Gastrocnemius medialis (tissue), 4 donors: ENCODE measurements at regions not wholly inside any gene's neighbourhood (a gene's known extent, or its start where the extent isn't known, plus 50 kb on each side); places are given as distances from the start of the nearest gene placed in this dataset.

Experiments used
- ATAC-seq, 2 donors: fragments of 150-250 bp; one replicate each; pipeline ENCODE4 v1.9.1; 2016
- DNase-seq, 2 donors: peaks; one replicate each; pipeline ENCODE4 v3.0.0-alpha.2; 2019
- H3K27ac ChIP-seq, 4 donors: fragments of 200-600 bp; sonication (generic); 1 replicate in 1 of 4; 2 replicates in 3 of 4; pipeline ENCODE4 v1.5.1; 2016 to 2018; ENCODE audit warnings: mild to moderate bottlenecking in 2 of 4, moderate library complexity in 1 of 4
- H3K27me3 ChIP-seq, 3 donors: fragments of 200-600 bp; sonication (generic) in 2 of 3; 1 replicate in 1 of 3; 2 replicates in 2 of 3; pipeline versions ENCODE4 v1.5.1 to v1.6.0; 2016 to 2019; ENCODE audit warnings: mild to moderate bottlenecking in 1 of 3, moderate library complexity in 1 of 3
- H3K36me3 ChIP-seq, 2 donors: fragments of 200-600 bp; sonication (generic) in 1 of 2; one replicate each; pipeline ENCODE4 v1.5.1; 2017 to 2018
- H3K4me1 ChIP-seq, 2 donors: fragments of 200-600 bp; sonication (generic) in 1 of 2; one replicate each; pipeline ENCODE4 v1.5.1; 2016 to 2017; ENCODE audit warnings: mild to moderate bottlenecking in 2 of 2
- H3K4me3 ChIP-seq, 4 donors: fragments of 200-600 bp; sonication (generic) in 3 of 4; 1 replicate in 1 of 4; 2 replicates in 3 of 4; pipeline ENCODE4 v1.5.1; 2016 to 2019; ENCODE audit warnings: mild to moderate bottlenecking in 2 of 4
- H3K9me3 ChIP-seq, 3 donors: fragments of 200-600 bp; sonication (generic) in 2 of 3; 1 replicate in 1 of 3; 2 replicates in 2 of 3; pipeline ENCODE4 v1.5.1; 2016 to 2019
- CTCF ChIP-seq, 5 experiments: fragments of 450-650 bp in 3 of 5; fragments of 200-600 bp in 2 of 5; sonication (generic) in 2 of 5; IDR thresholded peaks in 4 of 5; conservative IDR thresholded peaks in 1 of 5; 1 replicate in 4 of 5; 2 replicates in 1 of 5; pipeline ENCODE4 v1.5.1; 2016 to 2019; ENCODE audit warnings: antibody characterized with exemption in 5 of 5, mild to moderate bottlenecking in 3 of 5, moderate library complexity in 3 of 5
- POLR2A ChIP-seq, 2 donors: fragments of 450-650 bp; IDR thresholded peaks; one replicate each; pipeline ENCODE4 v1.6.1; 2017; ENCODE audit warnings: antibody characterized with exemption in 2 of 2, mild to moderate bottlenecking in 2 of 2, moderate library complexity in 2 of 2
- in situ Hi-C, 4 donors: fragments of 200-750 bp; cut with MboI; loops; one replicate each; pipeline versions ENCODE4 v1.15.0 to v1.8.0; 2017; ENCODE audit warnings: low sequenced_read_pairs in 4 of 4
- intact Hi-C: fragments of 100-400 bp; cut with DNase I; formaldehyde crosslinking; loops from one replicate; pipeline ENCODE4 v1.15.1; 2023; ENCODE audit warnings: low total_unique reads

- H3K4me1 ChIP-seq, result no peaks in the 10 kb centered on the region
- in situ Hi-C loops, result no loop called here
Measured at GRCh38 chr2:138324068-138324771, 177.3 kb upstream of the SPOPL start.

DNA sequence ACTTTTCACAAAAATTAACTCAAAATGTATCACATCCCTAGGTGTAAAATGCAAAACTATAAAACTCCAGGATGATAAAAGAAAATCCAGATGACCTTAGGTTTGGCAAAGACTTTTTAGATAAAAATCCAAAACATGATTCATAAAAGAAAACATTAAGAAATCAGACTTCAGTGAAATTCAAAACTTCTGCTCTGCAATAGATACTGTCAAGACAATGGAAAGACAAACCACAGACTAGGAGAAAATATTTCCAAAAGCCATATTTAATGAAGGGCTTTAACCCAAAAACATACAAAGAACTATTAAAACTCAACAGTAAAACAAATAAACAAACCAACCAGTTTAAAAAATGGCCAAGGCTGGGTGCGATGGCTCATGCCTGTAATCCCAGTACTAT lies 173.6 kb upstream of the SPOPL start:
- no peaks in the 10 kb centered on the region for H3K9me3 ChIP-seq
- intact Hi-C loops (no loop called here), in situ Hi-C loops (no loop called here)
- no peak overlapping the region for H3K4me3 ChIP-seq
- no peak for ATAC-seq
- no peaks in the 10 kb centered on the region for H3K27me3 ChIP-seq
- no peak for TF ChIP-seq CTCF (IDR thresholded peaks at IDR 0.05 in 4 of 5, conservative IDR thresholded peaks at IDR 0.05 in 1 of 5)
- no peak for TF ChIP-seq POLR2A (IDR thresholded peaks at IDR 0.05)
- no peaks in the 10 kb centered on the region for H3K36me3 ChIP-seq
- no peak for DNase-seq
- H3K27ac ChIP-seq, result no peak overlapping the region
- no peaks in the 10 kb centered on the region for H3K4me1 ChIP-seq

More at GRCh38 chr2:138324068-138324771, 177.3 kb upstream of the SPOPL start:
- ATAC-seq, result no peak
- Histone ChIP-seq H3K36me3 (no peaks in the 10 kb centered on the region), H3K27me3 (no peaks in the 10 kb centered on the region), H3K9me3 (no peaks in the 10 kb centered on the region), H3K27ac (no peak overlapping the region), H3K4me3 (no peak overlapping the region)
- DNase-seq, result no peak
- intact Hi-C loops, result no loop called here
- TF ChIP-seq POLR2A (IDR thresholded peaks at IDR 0.05) (no peak), CTCF (IDR thresholded peaks at IDR 0.05 in 4 of 5, conservative IDR thresholded peaks at IDR 0.05 in 1 of 5) (no peak)

- ATAC-seq, result no peak
- H3K4me1 ChIP-seq, result no peaks in the 10 kb centered on the region
- no peak overlapping the region for H3K27ac ChIP-seq
- DNase-seq, result no peak
- H3K27me3 ChIP-seq, result no peaks in the 10 kb centered on the region
- TF ChIP-seq CTCF (IDR thresholded peaks at IDR 0.05 in 4 of 5, conservative IDR thresholded peaks at IDR 0.05 in 1 of 5), result no peak
- no peak for TF ChIP-seq POLR2A (IDR thresholded peaks at IDR 0.05)
- in situ Hi-C loops, result no loop called here
- intact Hi-C loops, result no loop called here
- H3K4me3 ChIP-seq, result no peak overlapping the region
- no peaks in the 10 kb centered on the region for H3K9me3 ChIP-seq
- H3K36me3 ChIP-seq, result no peaks in the 10 kb centered on the region
Measured at GRCh38 chr2:138329162-138329561, 172.4 kb upstream of the SPOPL start.

GRCh38 chr2:138329591-138329990 lies 172.0 kb upstream of the SPOPL start:
- TF ChIP-seq POLR2A (IDR thresholded peaks at IDR 0.05) (no peak), CTCF (IDR thresholded peaks at IDR 0.05 in 4 of 5, conservative IDR thresholded peaks at IDR 0.05 in 1 of 5) (no peak)
- Histone ChIP-seq H3K36me3 (no peaks in the 10 kb centered on the region), H3K4me1 (no peaks in the 10 kb centered on the region), H3K9me3 (no peaks in the 10 kb centered on the region), H3K27ac (no peak overlapping the region), H3K27me3 (no peaks in the 10 kb centered on the region), H3K4me3 (no peak overlapping the region)
- intact Hi-C loops (no loop called here), in situ Hi-C loops (no loop called here)
- ATAC-seq (no peak), DNase-seq (no peak)

GRCh38 chr2:138333121-138333520 lies 168.4 kb upstream of the SPOPL start:
- H3K27me3 ChIP-seq, result no peaks in the 10 kb centered on the region
- no peak for TF ChIP-seq POLR2A (IDR thresholded peaks at IDR 0.05)
- TF ChIP-seq CTCF (IDR thresholded peaks at IDR 0.05 in 4 of 5, conservative IDR thresholded peaks at IDR 0.05 in 1 of 5), result no peak
- H3K36me3 ChIP-seq, result no peaks in the 10 kb centered on the region
- in situ Hi-C loops (no loop called here), intact Hi-C loops (no loop called here)
- DNase-seq (no peak), ATAC-seq (no peak)
- no peak overlapping the region for H3K27ac ChIP-seq
- H3K9me3 ChIP-seq, result no peaks in the 10 kb centered on the region
- no peak overlapping the region for H3K4me3 ChIP-seq
- no peaks in the 10 kb centered on the region for H3K4me1 ChIP-seq
